HCT116 (cell line): ENCODE measurements at regions not wholly inside any gene's neighbourhood (a gene's known extent, or its start where the extent isn't known, plus 50 kb on each side); places are given as distances from the start of the nearest gene placed in this dataset.

Experiments used
- ATAC-seq: fragments of 200-7000 bp; cut with Tn5 transposase; 2 replicates; pipeline ENCODE4 v1.9.1; 2020; ENCODE audit warnings: mild to moderate bottlenecking, moderate library complexity
- BruUV-seq: library from RNA; stranded (reverse); fragments of 400-500 nt; replicated peaks from 2 replicates; lab custom pipeline; 2021; lab: Mats Ljungman, UMichigan
- CTCF ChIA-PET: fragments of 300-600 bp; sonication (Branson Sonifier 250); formaldehyde crosslinking; loops from one replicate; lab custom pipeline; 2021; ENCODE audit warnings: antibody characterized with exemption; lab: Charles Lee
- POLR2A ChIA-PET: fragments of 300-600, 350-600 bp; sonication (Branson Sonifier 250); formaldehyde crosslinking; loops from one replicate; lab custom pipeline; 2021; ENCODE audit warnings: antibody characterized with exemption; lab: Charles Lee
- RAD21 ChIA-PET, 2 experiments: fragments of 300-600 bp; sonication (Branson Sonifier 250); formaldehyde crosslinking; loops; one replicate each; lab custom pipeline; 2023; ENCODE audit warnings: low total read pairs in 2 of 2; ENCODE audit not compliant: uncharacterized antibody in 2 of 2, unreplicated experiment in 2 of 2, low non-redundant PET in 1 of 2; lab: Charles Lee
- DNase-seq: peaks from one replicate; pipeline ENCODE4 v3.0.0-alpha.2; 2010; ENCODE audit warnings: low read depth, low spot score
- H2AFZ ChIP-seq: fragments of 200-600 bp; shearing (Covaris generic), sonication (generic); 2 replicates; pipeline ENCODE4 v1.6.1; 2017; ENCODE audit warnings: low read depth, mixed run types, mixed read lengths, antibody characterized with exemption, low read length; ENCODE audit not compliant: poor library complexity, severe bottlenecking
- H3K27ac ChIP-seq: 2 replicates; pipeline ENCODE4 v1.5.1; 2012; ENCODE audit warnings: low read depth, low read length
- H3K27me3 ChIP-seq: fragments of 200-600 bp; sonication (generic); 2 replicates; pipeline ENCODE4 v1.6.1; 2016; ENCODE audit warnings: mixed run types, low read length, mixed read lengths; ENCODE audit not compliant: insufficient read depth
- H3K36me3 ChIP-seq, 2 experiments: fragments of 200-500 bp in 1 of 2; fragments of 200-600 bp in 1 of 2; sonication (Bioruptor generic) in 1 of 2; sonication (generic) in 1 of 2; 2 replicates each; pipeline versions ENCODE4 v1.5.1 to v1.6.1; 2014 to 2016; ENCODE audit warnings: low read length in 2 of 2, inconsistent platforms in 1 of 2, mixed read lengths in 1 of 2, mixed run types in 1 of 2; ENCODE audit not compliant: insufficient read depth in 2 of 2, control insufficient read depth in 1 of 2
- H3K4me1 ChIP-seq, 2 experiments: fragments of 200-600 bp in 1 of 2; sonication (generic) in 1 of 2; 2 replicates each; pipeline versions ENCODE4 v1.5.1 to v1.6.1; 2012 to 2017; ENCODE audit warnings: low read length in 2 of 2, inconsistent platforms in 1 of 2, mild to moderate bottlenecking in 1 of 2, mixed read lengths in 1 of 2, mixed run types in 1 of 2, moderate library complexity in 1 of 2; ENCODE audit not compliant: insufficient read depth in 2 of 2, control insufficient read depth in 1 of 2
- H3K4me2 ChIP-seq: fragments of 200-600 bp; sonication (generic); 2 replicates; pipeline ENCODE4 v1.6.1; 2017; ENCODE audit warnings: mixed run types, low read length, mixed read lengths
- H3K4me3 ChIP-seq, 2 experiments: fragments of 200-600 bp in 1 of 2; sonication (generic) in 1 of 2; replicated peaks in 1 of 2; 2 replicates each; pipeline ENCODE4 v1.5.1; 2011 to 2016; ENCODE audit warnings: low read length in 2 of 2, control low read depth in 1 of 2, low read depth in 1 of 2, mild to moderate bottlenecking in 1 of 2, mixed read lengths in 1 of 2, mixed run types in 1 of 2
- H3K79me2 ChIP-seq: fragments of 200-600 bp; sonication (generic); 2 replicates; pipeline ENCODE4 v1.6.1; 2017; ENCODE audit warnings: mild to moderate bottlenecking, mixed run types, low read length, moderate library complexity, mixed read lengths; ENCODE audit not compliant: insufficient read depth
- H3K9ac ChIP-seq: fragments of 200-600 bp; sonication (generic); 2 replicates; pipeline ENCODE4 v1.6.1; 2016; ENCODE audit warnings: low read length, mixed read lengths
- H3K9me2 ChIP-seq: fragments of 200-600 bp; sonication (generic), shearing (Covaris generic); 2 replicates; pipeline ENCODE4 v1.6.1; 2017; ENCODE audit warnings: mixed run types, mild to moderate bottlenecking, moderate library complexity; ENCODE audit not compliant: insufficient read depth
- H3K9me3 ChIP-seq, 2 experiments: fragments of 200-500 bp in 1 of 2; fragments of 200-600 bp in 1 of 2; sonication (Bioruptor generic) in 1 of 2; sonication (generic) in 1 of 2; 2 replicates each; pipeline ENCODE4 v1.6.1; 2014 to 2017; ENCODE audit warnings: low read length in 2 of 2, mixed read lengths in 2 of 2, inconsistent platforms in 1 of 2, low read depth in 1 of 2, mild to moderate bottlenecking in 1 of 2, mixed run types in 1 of 2, moderate library complexity in 1 of 2; ENCODE audit not compliant: control insufficient read depth in 1 of 2, insufficient read depth in 1 of 2
- H4K20me1 ChIP-seq: fragments of 200-600 bp; sonication (generic), shearing (Covaris generic); 2 replicates; pipeline ENCODE4 v1.6.1; 2017; ENCODE audit warnings: mixed run types, mild to moderate bottlenecking, moderate library complexity; ENCODE audit not compliant: insufficient read depth
- EGR1 ChIP-seq: IDR thresholded peaks from 2 replicates; pipeline ENCODE4 v1.6.1; 2012; ENCODE audit warnings: low read depth
- FOSL1 ChIP-seq: IDR thresholded peaks from 2 replicates; pipeline ENCODE4 v1.6.1; 2012; ENCODE audit warnings: low read depth
- POLR2AphosphoS5 ChIP-seq: IDR thresholded peaks from 2 replicates; pipeline ENCODE4 v1.6.1; 2011; ENCODE audit warnings: mild to moderate bottlenecking, low read depth, low read length, moderate library complexity
- SIN3A ChIP-seq: IDR thresholded peaks from 2 replicates; pipeline ENCODE4 v1.6.1; 2012; ENCODE audit warnings: low read depth
- SP1 ChIP-seq: IDR thresholded peaks from 2 replicates; pipeline ENCODE4 v1.6.1; 2012; ENCODE audit warnings: low read depth
- SRF ChIP-seq: IDR thresholded peaks from 2 replicates; pipeline ENCODE4 v1.6.1; 2012; ENCODE audit warnings: low read depth
- YY1 ChIP-seq: IDR thresholded peaks from 2 replicates; pipeline ENCODE4 v1.6.1; 2011; ENCODE audit warnings: low read length, low read depth, moderate library complexity, mild to moderate bottlenecking; ENCODE audit not compliant: insufficient replicate concordance; ENCODE audit errors: extremely low read depth
- ZBTB33 ChIP-seq: IDR thresholded peaks from 2 replicates; pipeline ENCODE4 v1.6.1; 2011; ENCODE audit warnings: mild to moderate bottlenecking, low read length, moderate library complexity; ENCODE audit not compliant: insufficient replicate concordance; ENCODE audit errors: extremely low read depth
- ZNF274 ChIP-seq: fragments of 200-500 bp; sonication (Bioruptor generic); IDR thresholded peaks from 2 replicates; pipeline ENCODE4 v1.6.1; 2014; ENCODE audit warnings: mild to moderate bottlenecking, low read depth, low read length, inconsistent platforms
- intact Hi-C: fragments of 100-400 bp; cut with micrococcal nuclease; formaldehyde crosslinking; loops from 2 replicates; pipeline ENCODE4 v1.10.0; 2022
- TF ChIP-seq, protein P1 (sequence below), 3 experiments: fragments of 200-600 bp in 1 of 3; sonication (generic) in 1 of 3; IDR thresholded peaks in 2 of 3; conservative IDR thresholded peaks in 1 of 3; 2 replicates each; pipeline ENCODE4 v1.5.1; 2012 to 2017; ENCODE audit warnings: low read depth in 2 of 3, low read length in 2 of 3, antibody characterized with exemption in 1 of 3, borderline replicate concordance in 1 of 3, control low read depth in 1 of 3, mild to moderate bottlenecking in 1 of 3, mixed read lengths in 1 of 3, mixed run types in 1 of 3, moderate library complexity in 1 of 3; ENCODE audit not compliant: insufficient read depth in 1 of 3

- RAD21 ChIA-PET, result no interaction called here
- peaks cover 11 to 14% of the 10 kb centered on the region in 2 experiments for H3K4me1 ChIP-seq
- H3K4me3 ChIP-seq, result no peak overlapping the region
- no peaks in the 10 kb centered on the region for H4K20me1 ChIP-seq
- no peaks in the 10 kb centered on the region for H3K36me3 ChIP-seq
- no TSS peak for BruUV-seq
- no peak overlapping the region for H2AFZ ChIP-seq
- H3K9me2 ChIP-seq, result no peaks in the 10 kb centered on the region
- no peaks in the 10 kb centered on the region for H3K79me2 ChIP-seq
- DNase-seq (no peak), ATAC-seq (no peak)
- intact Hi-C loops, result no loop called here
- CTCF ChIA-PET, result no interaction called here
- H3K9ac ChIP-seq, result no peak overlapping the region
- no peak for TF ChIP-seq EGR1
- no peak for TF ChIP-seq FOSL1
- no peak for TF ChIP-seq SP1
- no peak for TF ChIP-seq POLR2AphosphoS5
- no peak for TF ChIP-seq ZNF274
- TF ChIP-seq ZBTB33, result no peak
- TF ChIP-seq YY1, result no peak
- TF ChIP-seq SRF, result no peak
- TF ChIP-seq SIN3A, result no peak
- TF ChIP-seq, protein P1, sequence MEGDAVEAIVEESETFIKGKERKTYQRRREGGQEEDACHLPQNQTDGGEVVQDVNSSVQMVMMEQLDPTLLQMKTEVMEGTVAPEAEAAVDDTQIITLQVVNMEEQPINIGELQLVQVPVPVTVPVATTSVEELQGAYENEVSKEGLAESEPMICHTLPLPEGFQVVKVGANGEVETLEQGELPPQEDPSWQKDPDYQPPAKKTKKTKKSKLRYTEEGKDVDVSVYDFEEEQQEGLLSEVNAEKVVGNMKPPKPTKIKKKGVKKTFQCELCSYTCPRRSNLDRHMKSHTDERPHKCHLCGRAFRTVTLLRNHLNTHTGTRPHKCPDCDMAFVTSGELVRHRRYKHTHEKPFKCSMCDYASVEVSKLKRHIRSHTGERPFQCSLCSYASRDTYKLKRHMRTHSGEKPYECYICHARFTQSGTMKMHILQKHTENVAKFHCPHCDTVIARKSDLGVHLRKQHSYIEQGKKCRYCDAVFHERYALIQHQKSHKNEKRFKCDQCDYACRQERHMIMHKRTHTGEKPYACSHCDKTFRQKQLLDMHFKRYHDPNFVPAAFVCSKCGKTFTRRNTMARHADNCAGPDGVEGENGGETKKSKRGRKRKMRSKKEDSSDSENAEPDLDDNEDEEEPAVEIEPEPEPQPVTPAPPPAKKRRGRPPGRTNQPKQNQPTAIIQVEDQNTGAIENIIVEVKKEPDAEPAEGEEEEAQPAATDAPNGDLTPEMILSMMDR (IDR thresholded peaks at IDR 0.05 in 2 of 3, conservative IDR thresholded peaks at IDR 0.05 in 1 of 3; ENCODE audit: borderline replicate concordance in 1 of 3, insufficient read depth in 1 of 3, low read depth in 2 of 3, low read length in 2 of 3), result no peak
- no peak overlapping the region for H3K4me2 ChIP-seq
- H3K27ac ChIP-seq, result no peak overlapping the region
- no peaks in the 10 kb centered on the region for H3K9me3 ChIP-seq
- POLR2A ChIA-PET, result no interaction called here
- H3K27me3 ChIP-seq, result peaks cover 14% of the 10 kb centered on the region; the same call in 1 of the 2 replicates
Measured at GRCh38 chr1:228906223-228906860, 171.1 kb downstream of the RHOU start.
